GM12892 (cell line): ENCODE measurements at regions not wholly inside any gene's neighbourhood (a gene's known extent, or its start where the extent isn't known, plus 50 kb on each side); places are given as distances from the start of the nearest gene placed in this dataset.

Experiments used
- POLR2A ChIP-seq: IDR thresholded peaks from 2 replicates; pipeline ENCODE4 v1.6.1; 2011; ENCODE audit warnings: low read depth, low read length, control low read depth
- POLR2AphosphoS5 ChIP-seq: IDR thresholded peaks from 2 replicates; pipeline ENCODE4 v1.6.1; 2011; ENCODE audit warnings: low read depth, low read length, control low read depth
- TAF1 ChIP-seq: IDR thresholded peaks from 2 replicates; pipeline ENCODE4 v1.6.1; 2011; ENCODE audit warnings: low read depth, mild to moderate bottlenecking, control low read depth, low read length, borderline replicate concordance

- no peak for TF ChIP-seq POLR2A
- TF ChIP-seq TAF1, result no peak
- no peak for TF ChIP-seq POLR2AphosphoS5
These were observed 168.7 kb downstream of the RPS24 start for GRCh38 chr10:78202386-78202785.
